CD14-positive monocyte (primary cell): ENCODE measurements at regions not wholly inside any gene's neighbourhood (a gene's known extent, or its start where the extent isn't known, plus 50 kb on each side); places are given as distances from the start of the nearest gene placed in this dataset.

ENCODE experiments used
- DNase-seq, 3 donors: peaks; one replicate each; pipeline ENCODE4 v3.0.0-alpha.2; 2011 to 2022
- H2AFZ ChIP-seq: 2 replicates; pipeline ENCODE4 v1.6.0; 2012; ENCODE audit warnings: mild to moderate bottlenecking, low read depth, low read length, inconsistent platforms; ENCODE audit not compliant: insufficient read depth, poor library complexity, severe bottlenecking
- H3K27ac ChIP-seq, 2 donors: 1 replicate in 1 of 2; 2 replicates in 1 of 2; pipeline ENCODE4 v1.5.1; 2012 to 2013; ENCODE audit warnings: low read length in 2 of 2, control low read depth in 1 of 2, inconsistent platforms in 1 of 2, low read depth in 1 of 2, mild to moderate bottlenecking in 1 of 2
- H3K27me3 ChIP-seq, 2 donors: one replicate each; pipeline versions ENCODE4 v1.6.0 to v1.6.1; 2011 to 2013; ENCODE audit warnings: low read length in 2 of 2; ENCODE audit not compliant: control insufficient read depth in 2 of 2, insufficient read depth in 2 of 2
- H3K36me3 ChIP-seq, 2 donors: replicated peaks in 1 of 2; 1 replicate in 1 of 2; 2 replicates in 1 of 2; pipeline versions ENCODE4 v1.5.1 to v1.6.1; 2012 to 2013; ENCODE audit warnings: low read length in 2 of 2, control low read depth in 1 of 2, inconsistent platforms in 1 of 2, mild to moderate bottlenecking in 1 of 2; ENCODE audit not compliant: insufficient read depth in 2 of 2, control insufficient read depth in 1 of 2
- H3K4me1 ChIP-seq, 2 donors: 1 replicate in 1 of 2; 2 replicates in 1 of 2; pipeline versions ENCODE4 v1.5.1 to v1.6.1; 2012 to 2013; ENCODE audit warnings: low read length in 2 of 2, control low read depth in 1 of 2, inconsistent platforms in 1 of 2, mild to moderate bottlenecking in 1 of 2, moderate library complexity in 1 of 2; ENCODE audit not compliant: insufficient read depth in 2 of 2, control insufficient read depth in 1 of 2
- H3K4me2 ChIP-seq: replicated peaks from 2 replicates; pipeline ENCODE3; 2012; ENCODE audit warnings: low read length, moderate library complexity, mild to moderate bottlenecking; ENCODE audit not compliant: poor library complexity, severe bottlenecking; ENCODE audit errors: extremely low read depth
- H3K4me3 ChIP-seq, 3 experiments: fragments of 200-600 bp in 1 of 3; sonication (generic) in 1 of 3; replicated peaks in 1 of 3; 1 replicate in 2 of 3; 2 replicates in 1 of 3; pipeline ENCODE4 v1.5.1; 2011 to 2013; ENCODE audit warnings: low read length in 3 of 3, mild to moderate bottlenecking in 3 of 3, control low read depth in 2 of 3, low read depth in 2 of 3, inconsistent platforms in 1 of 3, moderate library complexity in 1 of 3
- H3K79me2 ChIP-seq: 2 replicates; pipeline ENCODE4 v1.6.0; 2012; ENCODE audit warnings: mild to moderate bottlenecking, control low read depth, inconsistent platforms, low read length, moderate library complexity; ENCODE audit not compliant: insufficient read depth
- H3K9ac ChIP-seq: 2 replicates; pipeline ENCODE4 v1.6.0; 2017; ENCODE audit warnings: low read length, mild to moderate bottlenecking; ENCODE audit not compliant: insufficient read depth, poor library complexity, severe bottlenecking
- H3K9me3 ChIP-seq, 2 donors: replicated peaks in 1 of 2; 1 replicate in 1 of 2; 2 replicates in 1 of 2; pipeline versions ENCODE4 v1.5.1 to v1.6.1; 2012 to 2013; ENCODE audit warnings: low read length in 2 of 2, control low read depth in 1 of 2; ENCODE audit not compliant: control insufficient read depth in 1 of 2, insufficient read depth in 1 of 2
- H4K20me1 ChIP-seq: 2 replicates; pipeline ENCODE4 v1.6.0; 2012; ENCODE audit warnings: mild to moderate bottlenecking, low read length, control low read depth, moderate library complexity; ENCODE audit not compliant: insufficient read depth
- H3K27ac Mint-ChIP-seq, 7 donors: one replicate each; pipeline ENCODE4 v1.8.0; 2020; ENCODE audit warnings: mild to moderate bottlenecking in 7 of 7, mixed read lengths in 7 of 7, moderate library complexity in 6 of 7, inconsistent platforms in 2 of 7
- H3K27me3 Mint-ChIP-seq, 3 donors: one replicate each; pipeline ENCODE4 v1.8.0; 2021 to 2022; ENCODE audit warnings: low read depth in 3 of 3, mild to moderate bottlenecking in 3 of 3, mixed read lengths in 3 of 3, moderate library complexity in 3 of 3, inconsistent platforms in 1 of 3
- H3K36me3 Mint-ChIP-seq, 2 donors: one replicate each; pipeline ENCODE4 v1.8.0; 2020; ENCODE audit warnings: mixed read lengths in 2 of 2, inconsistent platforms in 1 of 2, mild to moderate bottlenecking in 1 of 2
- H3K4me1 Mint-ChIP-seq: one replicate; pipeline ENCODE4 v1.8.0; 2020; ENCODE audit warnings: mild to moderate bottlenecking, mixed read lengths
- H3K4me3 Mint-ChIP-seq, 2 donors: one replicate each; pipeline ENCODE4 v1.8.0; 2020; ENCODE audit warnings: mild to moderate bottlenecking in 2 of 2, mixed read lengths in 2 of 2, moderate library complexity in 1 of 2
- H3K9me3 Mint-ChIP-seq, 7 donors: one replicate each; pipeline ENCODE4 v1.8.0; 2020 to 2022; ENCODE audit warnings: mixed read lengths in 7 of 7, mild to moderate bottlenecking in 6 of 7, moderate library complexity in 6 of 7, inconsistent platforms in 2 of 7
- WGBS: methylation state at CpG from one replicate; pipeline ENCODE4 v1.1.5; 2013; ENCODE audit warnings: missing lambda C conversion rate; ENCODE audit not compliant: insufficient coverage; 5-methylcytosine and 5-hydroxymethylcytosine counted together
- intact Hi-C, 2 donors: fragments of 100-400 bp; cut with micrococcal nuclease; formaldehyde crosslinking; loops; one replicate each; pipeline versions ENCODE4 v1.15.0 to v1.15.1; 2023
- TF ChIP-seq, protein P1 (sequence below): fragments of 200-600 bp; IDR thresholded peaks from one replicate; pipeline ENCODE4 v1.8.0; 2022; ENCODE audit warnings: antibody characterized with exemption, mild to moderate bottlenecking

DNA sequence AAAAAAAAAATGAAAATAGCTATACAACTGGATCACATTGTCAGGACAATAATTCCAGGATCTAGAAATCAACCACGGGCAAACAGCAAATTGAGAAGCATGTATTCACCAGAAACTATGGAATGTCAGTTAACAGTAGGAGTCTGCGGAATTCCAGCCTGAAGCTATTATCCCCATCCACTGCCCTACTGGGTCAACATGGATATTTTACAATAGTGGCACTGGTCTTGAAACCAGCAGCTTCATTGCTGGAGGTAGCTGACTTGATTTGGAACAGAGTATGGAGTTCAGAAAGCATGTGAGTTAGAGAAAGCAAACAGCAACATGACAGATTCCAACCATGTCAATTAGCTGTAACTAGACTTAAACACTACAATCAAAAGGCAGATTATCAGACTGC is 55.7 kb upstream of the PDE1A start:
- H3K9me3 Mint-ChIP-seq, result no peaks in the 10 kb centered on the region
- Histone ChIP-seq H3K27me3 (no peaks in the 10 kb centered on the region), H3K4me1 (no peaks in the 10 kb centered on the region), H3K79me2 (no peaks in the 10 kb centered on the region), H3K4me2 (no peak overlapping the region), H2AFZ (no peak overlapping the region), H3K4me3 (no peak overlapping the region), H4K20me1 (no peaks in the 10 kb centered on the region), H3K36me3 (no peaks in the 10 kb centered on the region), H3K9me3 (no peaks in the 10 kb centered on the region), H3K27ac (no peak overlapping the region), H3K9ac (no peak overlapping the region)
- TF ChIP-seq, protein P1, sequence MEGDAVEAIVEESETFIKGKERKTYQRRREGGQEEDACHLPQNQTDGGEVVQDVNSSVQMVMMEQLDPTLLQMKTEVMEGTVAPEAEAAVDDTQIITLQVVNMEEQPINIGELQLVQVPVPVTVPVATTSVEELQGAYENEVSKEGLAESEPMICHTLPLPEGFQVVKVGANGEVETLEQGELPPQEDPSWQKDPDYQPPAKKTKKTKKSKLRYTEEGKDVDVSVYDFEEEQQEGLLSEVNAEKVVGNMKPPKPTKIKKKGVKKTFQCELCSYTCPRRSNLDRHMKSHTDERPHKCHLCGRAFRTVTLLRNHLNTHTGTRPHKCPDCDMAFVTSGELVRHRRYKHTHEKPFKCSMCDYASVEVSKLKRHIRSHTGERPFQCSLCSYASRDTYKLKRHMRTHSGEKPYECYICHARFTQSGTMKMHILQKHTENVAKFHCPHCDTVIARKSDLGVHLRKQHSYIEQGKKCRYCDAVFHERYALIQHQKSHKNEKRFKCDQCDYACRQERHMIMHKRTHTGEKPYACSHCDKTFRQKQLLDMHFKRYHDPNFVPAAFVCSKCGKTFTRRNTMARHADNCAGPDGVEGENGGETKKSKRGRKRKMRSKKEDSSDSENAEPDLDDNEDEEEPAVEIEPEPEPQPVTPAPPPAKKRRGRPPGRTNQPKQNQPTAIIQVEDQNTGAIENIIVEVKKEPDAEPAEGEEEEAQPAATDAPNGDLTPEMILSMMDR, result no peak
- no CpG with 5 or more reads among the region's 2 CpGs for WGBS
- intact Hi-C loops, result no loop called here
- no peaks in the 10 kb centered on the region for H3K36me3 Mint-ChIP-seq
- H3K27me3 Mint-ChIP-seq, result peaks cover 0 to 1% (median 0%) of the 10 kb centered on the region in 3 donors
- H3K27ac Mint-ChIP-seq, result no peak overlapping the region
- H3K4me3 Mint-ChIP-seq, result no peak overlapping the region
- H3K4me1 Mint-ChIP-seq, result no peaks in the 10 kb centered on the region
- DNase-seq, result no peak

DNA sequence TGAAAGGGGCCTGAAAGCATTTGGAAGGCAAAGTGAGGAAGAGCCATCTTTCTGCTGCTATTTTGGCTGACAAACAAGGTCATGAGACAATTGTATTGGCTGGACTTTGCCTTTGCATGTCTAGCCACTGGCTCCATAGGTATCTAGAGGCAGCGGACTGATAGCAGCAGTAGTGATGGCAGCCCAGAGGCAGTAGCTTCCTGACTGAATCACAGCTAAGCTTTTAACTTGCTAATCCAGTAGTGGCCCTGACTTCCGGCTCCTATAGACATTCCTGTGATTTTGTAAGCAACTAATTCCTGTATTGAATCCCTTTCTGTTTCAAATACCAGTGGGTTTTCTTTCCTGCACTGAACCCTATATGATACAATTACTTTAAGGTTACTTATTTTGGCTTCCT is 69.8 kb upstream of the PDE1A start:
- Histone ChIP-seq H3K27me3 (no peaks in the 10 kb centered on the region), H3K9ac (no peak overlapping the region), H3K79me2 (no peaks in the 10 kb centered on the region), H3K4me3 (no peak overlapping the region), H3K9me3 (no peaks in the 10 kb centered on the region), H3K4me2 (no peak overlapping the region), H2AFZ (no peak overlapping the region), H4K20me1 (no peaks in the 10 kb centered on the region), H3K27ac (no peak overlapping the region), H3K4me1 (no peaks in the 10 kb centered on the region), H3K36me3 (no peaks in the 10 kb centered on the region)
- Mint-ChIP-seq H3K4me3 (no peak overlapping the region), H3K4me1 (no peaks in the 10 kb centered on the region), H3K9me3 (peaks cover 0 to 14% (median 7%) of the 10 kb centered on the region in 7 donors), H3K36me3 (no peaks in the 10 kb centered on the region), H3K27ac (no peak overlapping the region), H3K27me3 (peaks cover 0 to 2% (median 0%) of the 10 kb centered on the region in 3 donors)
- WGBS, result 84% methylated on average over 2 of the region's 2 CpGs
- TF ChIP-seq, protein P1, result no peak
- DNase-seq, result no peak
- intact Hi-C loops, result no loop called here
